Esophagus muscularis mucosa (tissue), 4 donors: ENCODE measurements at regions not wholly inside any gene's neighbourhood (a gene's known extent, or its start where the extent isn't known, plus 50 kb on each side); places are given as distances from the start of the nearest gene placed in this dataset.

Source experiments
- DNase-seq: peaks from one replicate; pipeline ENCODE4 v3.0.0-alpha.2; 2017; ENCODE audit errors: extremely low spot score
- H3K27ac ChIP-seq, 4 donors: fragments of 200-600 bp; sonication (generic); replicated peaks in 1 of 4; 1 replicate in 3 of 4; 2 replicates in 1 of 4; pipeline ENCODE4 v1.5.1; 2016 to 2019; ENCODE audit warnings: mild to moderate bottlenecking in 1 of 4
- H3K27me3 ChIP-seq, 4 donors: fragments of 200-600 bp; sonication (generic); one replicate each; pipeline versions ENCODE4 v1.5.1 to v1.6.0; 2016 to 2019
- H3K36me3 ChIP-seq, 4 donors: fragments of 200-600 bp; sonication (generic); one replicate each; pipeline ENCODE4 v1.5.1; 2016 to 2019
- H3K4me1 ChIP-seq, 4 donors: fragments of 200-600 bp; sonication (generic); one replicate each; pipeline ENCODE4 v1.5.1; 2016 to 2019
- H3K4me3 ChIP-seq, 4 donors: fragments of 200-600 bp; sonication (generic); 1 replicate in 2 of 4; 2 replicates in 2 of 4; pipeline ENCODE4 v1.5.1; 2016 to 2019; ENCODE audit warnings: mild to moderate bottlenecking in 4 of 4, moderate library complexity in 1 of 4
- H3K9me3 ChIP-seq, 4 donors: fragments of 200-600 bp; sonication (generic); 1 replicate in 3 of 4; 2 replicates in 1 of 4; pipeline ENCODE4 v1.5.1; 2016 to 2019
- CTCF ChIP-seq, 3 experiments: fragments of 200-600 bp in 2 of 3; fragments of 450-650 bp in 1 of 3; sonication (generic) in 2 of 3; IDR thresholded peaks; one replicate each; pipeline ENCODE4 v1.5.1; 2017 to 2019; ENCODE audit warnings: antibody characterized with exemption in 3 of 3, mild to moderate bottlenecking in 2 of 3, moderate library complexity in 1 of 3
- EP300 ChIP-seq: sonication (generic); formaldehyde crosslinking; IDR thresholded peaks from one replicate; pipeline ENCODE4 v1.6.1; 2017; ENCODE audit warnings: antibody characterized with exemption
- POLR2A ChIP-seq: fragments of 450-650 bp; IDR thresholded peaks from one replicate; pipeline ENCODE4 v1.6.1; 2017; ENCODE audit warnings: antibody characterized with exemption, moderate library complexity, mild to moderate bottlenecking, low read depth
- POLR2AphosphoS5 ChIP-seq, 2 donors: sonication (generic); formaldehyde crosslinking; IDR thresholded peaks; one replicate each; pipeline ENCODE4 v1.6.1; 2017; ENCODE audit warnings: antibody characterized with exemption in 2 of 2
- WGBS: methylation state at CpG from one replicate; pipeline ENCODE4 v1.1.5; 2018; 5-methylcytosine and 5-hydroxymethylcytosine counted together
- intact Hi-C: fragments of 100-400 bp; cut with DNase I; formaldehyde crosslinking; loops from one replicate; pipeline ENCODE4 v1.15.1; 2023

DNA sequence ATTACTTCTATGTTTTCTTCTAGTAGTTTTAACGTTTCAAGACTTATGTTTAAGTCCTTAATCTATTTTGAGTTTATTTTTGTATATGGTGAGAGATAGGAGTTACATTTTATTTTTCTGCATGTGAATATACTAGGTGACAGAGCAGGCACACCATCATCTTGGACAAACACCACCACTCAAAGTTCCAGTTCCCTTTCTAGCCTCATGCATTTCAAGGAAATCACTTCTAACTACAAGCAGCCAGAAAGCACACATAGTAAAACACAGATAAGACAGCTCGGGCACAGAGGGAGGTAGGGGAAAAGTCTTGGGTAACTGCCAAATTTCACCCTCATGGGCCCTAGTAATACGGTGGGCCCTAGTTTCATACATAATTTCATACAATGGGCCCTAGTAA, 609.4 kb upstream of the HS3ST5 start:
- WGBS = 58% methylated on average over 3 of the region's 3 CpGs

DNA sequence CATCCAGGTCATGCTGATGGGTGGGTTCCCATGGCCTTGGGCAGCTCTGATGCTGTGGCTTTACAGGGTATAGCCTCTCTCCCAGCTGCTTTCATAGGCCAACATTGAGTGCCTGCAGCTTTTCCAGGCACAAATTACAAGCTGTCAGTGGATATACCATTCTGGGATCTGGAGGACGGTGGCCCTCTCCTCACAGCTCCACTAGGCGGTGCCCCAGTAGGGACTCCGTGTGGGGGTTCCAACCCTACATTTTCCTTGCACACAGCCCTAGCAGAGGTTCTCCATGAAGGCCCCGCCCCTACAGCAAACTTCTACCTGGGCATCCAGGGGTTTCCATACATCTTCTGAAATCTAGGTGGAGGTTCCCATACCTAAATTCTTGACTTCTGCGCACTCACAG, 602.6 kb upstream of the HS3ST5 start:
- no peaks in the 10 kb centered on the region for H3K27me3 ChIP-seq
- H3K4me3 ChIP-seq = no peak overlapping the region
- no peak overlapping the region for H3K27ac ChIP-seq
- no peaks in the 10 kb centered on the region for H3K36me3 ChIP-seq
- no peaks in the 10 kb centered on the region for H3K9me3 ChIP-seq
- intact Hi-C loops = no loop called here
- no peaks in the 10 kb centered on the region for H3K4me1 ChIP-seq
- TF ChIP-seq EP300 (no peak), POLR2A (no peak), CTCF (IDR thresholded peaks at IDR 0.05) (no peak), POLR2AphosphoS5 (IDR thresholded peaks at IDR 0.05) (no peak)
- 90% methylated on average over 3 of the region's 5 CpGs for WGBS
- no peak for DNase-seq

More for the DNA sequence above, 609.4 kb upstream of the HS3ST5 start:
- no peak for DNase-seq
- H3K4me3 ChIP-seq = no peak overlapping the region
- H3K4me1 ChIP-seq = no peaks in the 10 kb centered on the region
- no peaks in the 10 kb centered on the region for H3K9me3 ChIP-seq
- TF ChIP-seq POLR2A (no peak), EP300 (no peak), CTCF (IDR thresholded peaks at IDR 0.05) (no peak), POLR2AphosphoS5 (IDR thresholded peaks at IDR 0.05) (no peak)
- no peaks in the 10 kb centered on the region for H3K27me3 ChIP-seq
- no peaks in the 10 kb centered on the region for H3K36me3 ChIP-seq
- H3K27ac ChIP-seq = no peak overlapping the region
- intact Hi-C loops = no loop called here

GRCh38 chr6:114941078-114941477, 598.3 kb upstream of the HS3ST5 start:
- intact Hi-C loops = no loop called here
- no peak overlapping the region for H3K27ac ChIP-seq
- TF ChIP-seq POLR2AphosphoS5 (IDR thresholded peaks at IDR 0.05) = no peak
- no peak for TF ChIP-seq EP300
- TF ChIP-seq CTCF (IDR thresholded peaks at IDR 0.05) = no peak
- no peak for TF ChIP-seq POLR2A
- no peaks in the 10 kb centered on the region for H3K4me1 ChIP-seq
- no peaks in the 10 kb centered on the region for H3K36me3 ChIP-seq
- DNase-seq = no peak
- no peaks in the 10 kb centered on the region for H3K27me3 ChIP-seq
- H3K9me3 ChIP-seq = no peaks in the 10 kb centered on the region
- H3K4me3 ChIP-seq = no peak overlapping the region

DNA sequence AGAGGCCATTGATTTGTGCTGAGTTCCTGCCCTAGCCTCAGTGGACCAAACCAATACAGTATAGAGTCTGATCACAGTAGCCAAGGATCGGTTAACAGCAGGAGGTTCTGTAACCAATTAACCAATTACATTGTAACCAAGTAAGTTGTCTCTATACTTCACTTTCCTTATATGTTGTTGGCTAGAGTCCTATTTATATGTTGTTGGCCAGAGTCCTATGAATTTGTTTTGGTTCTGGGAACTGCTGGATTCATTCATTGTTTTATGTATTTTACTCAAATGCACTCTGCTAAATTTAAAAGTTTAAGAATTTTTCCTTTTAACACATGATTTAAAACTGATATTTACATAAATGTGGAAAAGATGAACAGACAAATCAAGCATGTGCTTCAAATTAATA, 597.4 kb upstream of the HS3ST5 start:
- no peak for DNase-seq
- no peaks in the 10 kb centered on the region for H3K9me3 ChIP-seq
- H3K27me3 ChIP-seq = no peaks in the 10 kb centered on the region
- TF ChIP-seq EP300 (no peak), POLR2A (no peak), POLR2AphosphoS5 (IDR thresholded peaks at IDR 0.05) (no peak), CTCF (IDR thresholded peaks at IDR 0.05) (no peak)
- no peaks in the 10 kb centered on the region for H3K4me1 ChIP-seq
- WGBS = 83% methylated on average over 1 of the region's 1 CpG
- H3K4me3 ChIP-seq = no peak overlapping the region
- no peak overlapping the region for H3K27ac ChIP-seq
- H3K36me3 ChIP-seq = no peaks in the 10 kb centered on the region
- intact Hi-C loops = no loop called here

DNA sequence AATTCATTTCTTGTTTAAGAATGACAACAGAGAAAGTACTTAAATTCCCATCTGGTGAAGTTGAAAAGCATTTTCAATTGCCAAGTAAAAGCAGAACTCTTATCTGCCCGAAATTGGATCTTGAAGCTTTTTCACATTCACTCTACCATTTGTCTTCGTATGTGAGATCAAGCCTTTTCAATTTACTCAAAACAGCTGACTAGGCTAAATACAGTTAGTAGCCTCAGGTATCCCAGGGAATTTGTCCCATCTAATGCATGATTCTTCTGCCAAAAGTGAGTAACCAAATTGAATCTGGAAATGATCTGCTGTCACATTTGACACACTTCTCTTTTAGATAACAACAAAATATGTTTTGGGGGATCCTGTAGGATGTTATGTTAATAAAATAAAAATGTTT, 596.8 kb upstream of the HS3ST5 start:
- Histone ChIP-seq H3K27ac (no peak overlapping the region), H3K36me3 (no peaks in the 10 kb centered on the region), H3K4me1 (no peaks in the 10 kb centered on the region), H3K27me3 (no peaks in the 10 kb centered on the region), H3K9me3 (no peaks in the 10 kb centered on the region), H3K4me3 (no peak overlapping the region)
- no peak for TF ChIP-seq POLR2AphosphoS5 (IDR thresholded peaks at IDR 0.05)
- TF ChIP-seq EP300 = no peak
- TF ChIP-seq CTCF (IDR thresholded peaks at IDR 0.05) = no peak
- no peak for TF ChIP-seq POLR2A
- no peak for DNase-seq
- WGBS = 67% methylated on average over 2 of the region's 2 CpGs
- intact Hi-C loops = no loop called here
